SU-DHL-6 (cell line): ENCODE measurements at regions not wholly inside any gene's neighbourhood (a gene's known extent, or its start where the extent isn't known, plus 50 kb on each side); places are given as distances from the start of the nearest gene placed in this dataset.

Experiments used
- H2AFZ ChIP-seq: fragments of 200-600 bp; sonication (generic); 2 replicates; pipeline ENCODE4 v1.6.1; 2014; ENCODE audit warnings: low read depth, mild to moderate bottlenecking, moderate library complexity, mixed read lengths, antibody characterized with exemption, low read length; ENCODE audit not compliant: severe bottlenecking
- H3F3A ChIP-seq: fragments of 200-600 bp; shearing (Covaris generic); 2 replicates; pipeline ENCODE4 v1.6.0; 2016; ENCODE audit warnings: antibody characterized with exemption, mild to moderate bottlenecking; ENCODE audit not compliant: insufficient read depth
- H3K27ac ChIP-seq: fragments of 200-600 bp; sonication (generic); 2 replicates; pipeline ENCODE4 v1.5.1; 2016; ENCODE audit warnings: low read depth, mild to moderate bottlenecking, low read length, moderate library complexity, mixed read lengths
- H3K27me3 ChIP-seq: fragments of 200-600 bp; sonication (generic), shearing (Covaris generic); 2 replicates; pipeline ENCODE4 v1.6.0; 2014; ENCODE audit warnings: mild to moderate bottlenecking, low read length
- H3K36me3 ChIP-seq: fragments of 200-600 bp; sonication (generic); 2 replicates; pipeline ENCODE4 v1.6.1; 2014; ENCODE audit warnings: mild to moderate bottlenecking, low read length, mixed read lengths
- H3K4me2 ChIP-seq: fragments of 300-600, 200-600 bp; shearing (Covaris generic), sonication (generic); 2 replicates; pipeline ENCODE4 v1.6.0; 2014; ENCODE audit warnings: low read length, low read depth, mild to moderate bottlenecking; ENCODE audit not compliant: poor library complexity, severe bottlenecking
- H3K4me3 ChIP-seq: fragments of 200-600 bp; sonication (generic); 2 replicates; pipeline ENCODE4 v1.5.1; 2014; ENCODE audit warnings: antibody characterized with exemption, low read length, mild to moderate bottlenecking, mixed read lengths; ENCODE audit not compliant: insufficient read depth, poor library complexity, severe bottlenecking
- H3K79me2 ChIP-seq: fragments of 200-600 bp; sonication (generic); 2 replicates; pipeline ENCODE4 v1.6.1; 2014; ENCODE audit warnings: mild to moderate bottlenecking, low read length, moderate library complexity; ENCODE audit not compliant: insufficient read depth
- H3K9ac ChIP-seq: fragments of 200-600 bp; sonication (generic); 2 replicates; pipeline ENCODE4 v1.7.0; 2014; ENCODE audit warnings: mild to moderate bottlenecking, low read length
- H3K9me2 ChIP-seq: fragments of 200-600 bp; sonication (generic); replicated peaks from 2 replicates; pipeline ENCODE4 v1.6.1; 2014; ENCODE audit warnings: low read length; ENCODE audit not compliant: insufficient read depth
- H3K9me3 ChIP-seq: fragments of 200-600 bp; sonication (generic); 2 replicates; pipeline ENCODE4 v1.6.1; 2014; ENCODE audit warnings: low read length, mixed read lengths; ENCODE audit not compliant: insufficient read depth
- H4K20me1 ChIP-seq: fragments of 200-600 bp; sonication (generic); 2 replicates; pipeline ENCODE4 v1.6.1; 2014; ENCODE audit warnings: low read depth, mild to moderate bottlenecking, antibody characterized with exemption, low read length, moderate library complexity, mixed read lengths
- CTCF ChIP-seq: fragments of 200-600 bp; sonication (generic); IDR thresholded peaks from one replicate; pipeline ENCODE4 v1.5.1; 2017; ENCODE audit warnings: antibody characterized with exemption, mild to moderate bottlenecking, low read length, moderate library complexity; ENCODE audit not compliant: insufficient read depth, poor library complexity, severe bottlenecking
- EZH2phosphoT487 ChIP-seq: fragments of 200-600 bp; sonication (generic), shearing (Covaris generic); conservative IDR thresholded peaks from 2 replicates; pipeline ENCODE4 v1.6.1; 2018; ENCODE audit warnings: mild to moderate bottlenecking, antibody characterized with exemption, low read length, moderate library complexity, mixed read lengths

DNA sequence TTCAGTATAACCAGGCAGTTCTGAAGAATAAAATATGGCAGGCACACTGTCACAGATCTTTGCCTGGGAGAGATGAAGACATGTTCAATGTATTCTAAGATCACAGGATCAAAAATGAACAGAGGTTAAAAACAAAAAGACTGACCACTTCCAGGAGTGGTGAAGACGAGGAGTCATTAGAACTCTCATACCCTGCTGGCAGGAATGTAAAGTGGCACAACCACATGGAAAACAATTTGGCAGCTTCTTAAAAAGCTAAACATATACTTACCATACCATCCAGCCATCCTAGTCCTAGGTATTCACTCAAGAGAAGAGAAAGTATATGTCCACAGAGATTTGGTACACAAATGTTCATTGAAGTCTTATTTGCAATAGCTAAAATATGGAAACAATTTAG is 406.3 kb downstream of the NPIPA8 start:
- H4K20me1 ChIP-seq: no peaks in the 10 kb centered on the region
- H3K4me3 ChIP-seq: no peak overlapping the region
- no peak overlapping the region for H2AFZ ChIP-seq
- no peaks in the 10 kb centered on the region for H3F3A ChIP-seq
- H3K4me2 ChIP-seq: no peak overlapping the region
- no peaks in the 10 kb centered on the region for H3K9me2 ChIP-seq
- no peaks in the 10 kb centered on the region for H3K27me3 ChIP-seq
- no peaks in the 10 kb centered on the region for H3K79me2 ChIP-seq
- H3K9ac ChIP-seq: no peak overlapping the region
- H3K9me3 ChIP-seq: no peaks in the 10 kb centered on the region
- no peak overlapping the region for H3K27ac ChIP-seq
- TF ChIP-seq EZH2phosphoT487: no peak
- no peak for TF ChIP-seq CTCF
- H3K36me3 ChIP-seq: no peaks in the 10 kb centered on the region

- no peaks in the 10 kb centered on the region for H4K20me1 ChIP-seq
- H3K9ac ChIP-seq: no peak overlapping the region
- H3K4me2 ChIP-seq: no peak overlapping the region
- H3K9me3 ChIP-seq: no peaks in the 10 kb centered on the region
- H3K27ac ChIP-seq: no peak overlapping the region
- H3K9me2 ChIP-seq: no peaks in the 10 kb centered on the region
- no peak overlapping the region for H2AFZ ChIP-seq
- H3F3A ChIP-seq: no peaks in the 10 kb centered on the region
- TF ChIP-seq EZH2phosphoT487 (no peak), CTCF (no peak)
- H3K36me3 ChIP-seq: no peaks in the 10 kb centered on the region
- no peak overlapping the region for H3K4me3 ChIP-seq
- H3K27me3 ChIP-seq: no peaks in the 10 kb centered on the region
- H3K79me2 ChIP-seq: no peaks in the 10 kb centered on the region
These were observed 409.6 kb downstream of the NPIPA8 start for GRCh38 chr16:17926866-17927399.

- TF ChIP-seq CTCF (no peak), EZH2phosphoT487 (no peak)
These were observed 410.1 kb downstream of the NPIPA8 start for GRCh38 chr16:17926461-17926860.

More at GRCh38 chr16:17926461-17926860, 410.1 kb downstream of the NPIPA8 start:
- Histone ChIP-seq H3K4me2 (no peak overlapping the region), H3K9ac (no peak overlapping the region), H2AFZ (no peak overlapping the region), H4K20me1 (no peaks in the 10 kb centered on the region), H3K27me3 (no peaks in the 10 kb centered on the region), H3K79me2 (no peaks in the 10 kb centered on the region), H3F3A (no peaks in the 10 kb centered on the region), H3K36me3 (no peaks in the 10 kb centered on the region), H3K9me2 (no peaks in the 10 kb centered on the region), H3K4me3 (no peak overlapping the region), H3K27ac (no peak overlapping the region), H3K9me3 (no peaks in the 10 kb centered on the region)
